OCI-LY3 (cell line): ENCODE measurements at regions not wholly inside any gene's neighbourhood (a gene's known extent, or its start where the extent isn't known, plus 50 kb on each side); places are given as distances from the start of the nearest gene placed in this dataset.

Experiments
- H2AFZ ChIP-seq: fragments of 200-600, 300-600 bp; shearing (Covaris generic); 2 replicates; pipeline ENCODE4 v1.6.0; 2014; ENCODE audit warnings: antibody characterized with exemption, low read depth, low read length
- H3K27ac ChIP-seq: fragments of 200-600, 300-600 bp; sonication (generic); 2 replicates; pipeline ENCODE4 v1.5.1; 2014; ENCODE audit warnings: mild to moderate bottlenecking, low read length, moderate library complexity, mixed read lengths
- H3K27me3 ChIP-seq: fragments of 200-600, 300-600 bp; sonication (generic); 2 replicates; pipeline ENCODE4 v1.6.1; 2014; ENCODE audit warnings: low read depth, low read length, mixed read lengths
- H3K36me3 ChIP-seq: fragments of 200-600, 300-600 bp; sonication (generic); replicated peaks from 2 replicates; pipeline ENCODE3; 2014; ENCODE audit warnings: low read depth, low read length, mixed read lengths
- H3K4me1 ChIP-seq: fragments of 300-600, 200-600 bp; sonication (generic); 2 replicates; pipeline ENCODE4 v1.6.1; 2014; ENCODE audit warnings: low read length, mixed read lengths
- H3K4me2 ChIP-seq: fragments of 200-600, 300-600 bp; sonication (generic); 2 replicates; pipeline ENCODE4 v1.6.1; 2014; ENCODE audit warnings: low read length, mixed read lengths
- H3K4me3 ChIP-seq: fragments of 300-600, 200-600 bp; sonication (generic); 2 replicates; pipeline ENCODE4 v1.5.1; 2014; ENCODE audit warnings: antibody characterized with exemption, mild to moderate bottlenecking, low read length, moderate library complexity
- H3K79me2 ChIP-seq: fragments of 300-600, 200-600 bp; shearing (Covaris generic); 2 replicates; pipeline ENCODE4 v1.6.1; 2014; ENCODE audit warnings: mild to moderate bottlenecking, low read length, mixed read lengths
- H3K9ac ChIP-seq: fragments of 300-600, 200-600 bp; shearing (Covaris generic); 2 replicates; pipeline ENCODE4 v1.6.0; 2014; ENCODE audit warnings: mild to moderate bottlenecking, low read length, moderate library complexity
- H3K9me3 ChIP-seq: fragments of 200-600, 300-600 bp; shearing (Covaris generic); 2 replicates; pipeline ENCODE4 v1.6.1; 2014; ENCODE audit warnings: low read length, mixed read lengths; ENCODE audit not compliant: insufficient read depth
- H4K20me1 ChIP-seq: fragments of 200-600, 300-600 bp; sonication (generic); 2 replicates; pipeline ENCODE4 v1.6.1; 2016; ENCODE audit warnings: low read length, mixed read lengths; ENCODE audit not compliant: insufficient read depth
- EZH2phosphoT487 ChIP-seq: fragments of 200-600 bp; shearing (Covaris generic); IDR thresholded peaks from 2 replicates; pipeline ENCODE4 v1.6.1; 2018; ENCODE audit warnings: antibody characterized with exemption, mixed run types, low read depth
- TF ChIP-seq, protein P1 (sequence below): fragments of 200-600, 300-600 bp; sonication (generic); IDR thresholded peaks from 2 replicates; pipeline ENCODE4 v1.5.1; 2014; ENCODE audit warnings: antibody characterized with exemption, low read length, low read depth

GRCh38 chr6:170202416-170203135 lies 88.3 kb downstream of the DLL1 start:
- no peak for TF ChIP-seq EZH2phosphoT487
- TF ChIP-seq, protein P1, sequence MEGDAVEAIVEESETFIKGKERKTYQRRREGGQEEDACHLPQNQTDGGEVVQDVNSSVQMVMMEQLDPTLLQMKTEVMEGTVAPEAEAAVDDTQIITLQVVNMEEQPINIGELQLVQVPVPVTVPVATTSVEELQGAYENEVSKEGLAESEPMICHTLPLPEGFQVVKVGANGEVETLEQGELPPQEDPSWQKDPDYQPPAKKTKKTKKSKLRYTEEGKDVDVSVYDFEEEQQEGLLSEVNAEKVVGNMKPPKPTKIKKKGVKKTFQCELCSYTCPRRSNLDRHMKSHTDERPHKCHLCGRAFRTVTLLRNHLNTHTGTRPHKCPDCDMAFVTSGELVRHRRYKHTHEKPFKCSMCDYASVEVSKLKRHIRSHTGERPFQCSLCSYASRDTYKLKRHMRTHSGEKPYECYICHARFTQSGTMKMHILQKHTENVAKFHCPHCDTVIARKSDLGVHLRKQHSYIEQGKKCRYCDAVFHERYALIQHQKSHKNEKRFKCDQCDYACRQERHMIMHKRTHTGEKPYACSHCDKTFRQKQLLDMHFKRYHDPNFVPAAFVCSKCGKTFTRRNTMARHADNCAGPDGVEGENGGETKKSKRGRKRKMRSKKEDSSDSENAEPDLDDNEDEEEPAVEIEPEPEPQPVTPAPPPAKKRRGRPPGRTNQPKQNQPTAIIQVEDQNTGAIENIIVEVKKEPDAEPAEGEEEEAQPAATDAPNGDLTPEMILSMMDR, result no peak
- H2AFZ ChIP-seq, result no peak overlapping the region
- no peak overlapping the region for H3K4me2 ChIP-seq
- no peaks in the 10 kb centered on the region for H3K79me2 ChIP-seq
- no peak overlapping the region for H3K9ac ChIP-seq
- H3K4me3 ChIP-seq, result no peak overlapping the region
- no peaks in the 10 kb centered on the region for H3K4me1 ChIP-seq
- H4K20me1 ChIP-seq, result no peaks in the 10 kb centered on the region
- H3K27ac ChIP-seq, result no peak overlapping the region
- H3K9me3 ChIP-seq, result no peaks in the 10 kb centered on the region
- H3K36me3 ChIP-seq, result no peaks in the 10 kb centered on the region
- no peaks in the 10 kb centered on the region for H3K27me3 ChIP-seq

GRCh38 chr6:170201361-170201760 lies 89.5 kb downstream of the DLL1 start:
- H3K27ac ChIP-seq, result no peak overlapping the region

DNA sequence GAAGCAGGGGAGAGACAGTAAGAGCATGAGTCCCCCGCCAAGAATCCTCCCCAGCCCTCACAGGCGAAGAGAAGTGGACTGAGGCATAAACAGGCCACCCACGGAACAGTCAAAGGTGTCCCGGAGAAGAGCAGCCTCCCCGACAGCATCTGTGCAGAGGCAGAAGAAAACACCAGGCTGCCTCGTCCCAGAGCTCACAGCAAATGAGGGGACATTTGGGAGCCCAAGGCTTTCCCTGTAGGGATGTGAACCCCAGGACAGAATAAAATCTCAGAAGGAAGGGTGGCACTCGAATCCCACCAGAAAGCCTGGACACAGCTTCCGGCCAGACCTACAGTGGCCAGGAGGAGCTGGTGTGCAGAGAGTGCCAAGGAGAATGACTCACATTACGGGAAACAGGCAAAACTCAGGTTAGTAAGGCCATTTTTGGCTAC lies 90.4 kb downstream of the DLL1 start:
- H3K27me3 ChIP-seq, result no peaks in the 10 kb centered on the region
- H3K9me3 ChIP-seq, result no peaks in the 10 kb centered on the region
- H3K9ac ChIP-seq, result no peak overlapping the region
- H3K36me3 ChIP-seq, result no peaks in the 10 kb centered on the region
- no peaks in the 10 kb centered on the region for H4K20me1 ChIP-seq
- H3K4me2 ChIP-seq, result no peak overlapping the region
- no peak overlapping the region for H2AFZ ChIP-seq
- no peak overlapping the region for H3K27ac ChIP-seq
- H3K4me3 ChIP-seq, result no peak overlapping the region
- H3K4me1 ChIP-seq, result no peaks in the 10 kb centered on the region
- TF ChIP-seq EZH2phosphoT487, result no peak
- TF ChIP-seq, protein P1, result no peak
- H3K79me2 ChIP-seq, result no peaks in the 10 kb centered on the region

More at GRCh38 chr6:170201361-170201760, 89.5 kb downstream of the DLL1 start:
- Histone ChIP-seq H2AFZ (no peak overlapping the region), H4K20me1 (no peaks in the 10 kb centered on the region), H3K36me3 (no peaks in the 10 kb centered on the region), H3K79me2 (no peaks in the 10 kb centered on the region), H3K9me3 (no peaks in the 10 kb centered on the region), H3K9ac (no peak overlapping the region), H3K4me3 (no peak overlapping the region), H3K4me1 (no peaks in the 10 kb centered on the region), H3K27me3 (no peaks in the 10 kb centered on the region), H3K4me2 (no peak overlapping the region)
- TF ChIP-seq EZH2phosphoT487, result no peak
- TF ChIP-seq, protein P1, result no peak

DNA sequence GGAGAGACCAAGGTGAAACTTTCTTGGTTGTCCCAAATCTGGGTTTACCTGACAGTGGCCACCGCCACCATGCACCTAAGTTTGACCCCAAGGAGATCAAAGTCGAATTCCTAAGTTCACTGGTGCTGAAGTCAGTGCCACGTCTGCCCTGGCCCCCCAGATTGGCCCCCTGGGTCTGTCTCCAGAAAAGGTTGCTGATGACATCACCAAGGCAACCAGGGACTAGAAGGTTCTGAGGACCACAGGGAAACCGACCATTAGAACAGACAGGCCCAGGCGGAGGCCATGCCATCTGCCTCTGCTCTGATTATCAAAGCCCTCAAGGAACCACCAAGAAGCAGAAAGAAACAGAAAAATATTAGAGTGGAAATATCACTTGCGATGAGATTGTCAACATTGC lies 91.2 kb downstream of the DLL1 start:
- H3K27ac ChIP-seq, result no peak overlapping the region
- H3K4me1 ChIP-seq, result no peaks in the 10 kb centered on the region
- H2AFZ ChIP-seq, result no peak overlapping the region
- no peaks in the 10 kb centered on the region for H3K9me3 ChIP-seq
- no peaks in the 10 kb centered on the region for H3K79me2 ChIP-seq
- no peak for TF ChIP-seq EZH2phosphoT487
- TF ChIP-seq, protein P1, result no peak
- H3K27me3 ChIP-seq, result no peaks in the 10 kb centered on the region
- no peaks in the 10 kb centered on the region for H3K36me3 ChIP-seq
- no peaks in the 10 kb centered on the region for H4K20me1 ChIP-seq
- no peak overlapping the region for H3K9ac ChIP-seq
- no peak overlapping the region for H3K4me2 ChIP-seq
- H3K4me3 ChIP-seq, result no peak overlapping the region
